ENCODE measurements at regions not wholly inside any gene's neighbourhood (a gene's known extent, or its start where the extent isn't known, plus 50 kb on each side); places are given as distances from the start of the nearest gene placed in this dataset.

DNA sequence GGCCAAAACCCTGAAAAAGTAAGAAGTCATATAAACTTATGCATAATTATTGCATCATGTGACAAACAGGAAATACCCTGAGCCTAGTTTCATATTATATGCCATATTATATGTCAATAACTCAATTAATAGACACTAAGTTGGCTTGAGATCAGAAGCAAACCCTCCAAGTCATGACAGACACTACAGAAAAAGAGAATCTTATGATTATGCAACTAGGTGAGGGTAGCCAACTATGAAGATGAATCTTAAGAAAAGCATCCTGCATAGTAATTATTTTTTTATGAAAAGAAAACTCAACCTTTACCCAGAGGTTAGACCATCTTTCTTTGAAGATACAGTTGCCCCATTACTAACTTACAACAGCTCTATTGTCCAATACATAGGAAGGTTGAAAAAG is 192.4 kb upstream of the VEPH1 start:
- TF ChIP-seq, protein P1, sequence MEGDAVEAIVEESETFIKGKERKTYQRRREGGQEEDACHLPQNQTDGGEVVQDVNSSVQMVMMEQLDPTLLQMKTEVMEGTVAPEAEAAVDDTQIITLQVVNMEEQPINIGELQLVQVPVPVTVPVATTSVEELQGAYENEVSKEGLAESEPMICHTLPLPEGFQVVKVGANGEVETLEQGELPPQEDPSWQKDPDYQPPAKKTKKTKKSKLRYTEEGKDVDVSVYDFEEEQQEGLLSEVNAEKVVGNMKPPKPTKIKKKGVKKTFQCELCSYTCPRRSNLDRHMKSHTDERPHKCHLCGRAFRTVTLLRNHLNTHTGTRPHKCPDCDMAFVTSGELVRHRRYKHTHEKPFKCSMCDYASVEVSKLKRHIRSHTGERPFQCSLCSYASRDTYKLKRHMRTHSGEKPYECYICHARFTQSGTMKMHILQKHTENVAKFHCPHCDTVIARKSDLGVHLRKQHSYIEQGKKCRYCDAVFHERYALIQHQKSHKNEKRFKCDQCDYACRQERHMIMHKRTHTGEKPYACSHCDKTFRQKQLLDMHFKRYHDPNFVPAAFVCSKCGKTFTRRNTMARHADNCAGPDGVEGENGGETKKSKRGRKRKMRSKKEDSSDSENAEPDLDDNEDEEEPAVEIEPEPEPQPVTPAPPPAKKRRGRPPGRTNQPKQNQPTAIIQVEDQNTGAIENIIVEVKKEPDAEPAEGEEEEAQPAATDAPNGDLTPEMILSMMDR (IDR thresholded peaks at IDR 0.05), result no peak
- H3K27me3 ChIP-seq, result no peaks in the 10 kb centered on the region

DNA sequence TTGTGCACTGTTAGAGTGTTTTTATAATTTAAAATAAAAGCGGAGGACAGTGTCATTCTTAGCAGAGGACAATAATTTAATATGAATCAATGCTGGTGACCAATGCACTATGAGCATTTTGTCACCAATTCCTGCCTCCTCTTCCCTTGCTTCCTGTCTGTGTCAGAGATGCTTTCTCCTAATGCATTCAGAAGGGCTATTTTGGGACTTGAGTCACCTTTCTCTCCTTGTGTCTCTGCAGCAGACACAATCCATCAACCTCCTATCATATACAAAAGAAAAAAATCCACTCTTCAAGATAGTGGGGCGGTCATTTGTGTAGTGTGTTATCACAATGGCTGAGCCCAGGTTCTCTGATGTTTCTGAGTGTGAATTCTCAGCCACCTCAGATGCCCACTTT is 191.9 kb upstream of the VEPH1 start:
- no peaks in the 10 kb centered on the region for H3K36me3 ChIP-seq
- DNase-seq (ENCODE audit: low spot score), result no peak
- no peak overlapping the region for H3K4me3 ChIP-seq
- no peaks in the 10 kb centered on the region for H3K4me1 ChIP-seq
- no peak overlapping the region for H3K27ac ChIP-seq
- TF ChIP-seq, protein P1 (IDR thresholded peaks at IDR 0.05), result no peak
- no peaks in the 10 kb centered on the region for H3K27me3 ChIP-seq
- no peaks in the 10 kb centered on the region for H3K9me3 ChIP-seq

More for the DNA sequence above, 192.4 kb upstream of the VEPH1 start:
- no peaks in the 10 kb centered on the region for H3K9me3 ChIP-seq
- H3K36me3 ChIP-seq, result no peaks in the 10 kb centered on the region
- no peak overlapping the region for H3K4me3 ChIP-seq
- no peaks in the 10 kb centered on the region for H3K4me1 ChIP-seq
- H3K27ac ChIP-seq, result no peak overlapping the region
- no peak for DNase-seq (ENCODE audit: low spot score)

DNA sequence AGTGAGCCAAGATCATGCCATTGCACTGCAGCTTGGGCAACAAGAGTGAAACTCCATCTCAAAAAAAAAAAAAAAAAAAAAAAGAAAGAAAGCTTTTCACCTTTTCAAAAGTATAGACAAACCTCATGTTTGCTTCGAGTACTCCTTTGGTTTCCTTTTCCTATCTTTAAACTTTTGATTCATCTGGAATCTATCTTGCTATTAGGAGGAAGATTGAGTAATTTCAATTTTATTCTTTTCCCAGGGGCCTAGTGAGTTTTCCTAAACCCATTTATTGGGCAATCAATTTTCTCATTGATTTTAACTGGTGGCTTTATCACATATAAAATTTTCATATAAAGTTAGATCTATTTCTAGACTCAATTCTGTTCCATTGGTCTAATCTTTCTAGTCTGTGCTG is 190.5 kb upstream of the VEPH1 start:
- H3K4me1 ChIP-seq, result no peaks in the 10 kb centered on the region
- H3K4me3 ChIP-seq, result no peak overlapping the region
- no peaks in the 10 kb centered on the region for H3K27me3 ChIP-seq
- H3K27ac ChIP-seq, result no peak overlapping the region
- H3K36me3 ChIP-seq, result no peaks in the 10 kb centered on the region
- TF ChIP-seq, protein P1 (IDR thresholded peaks at IDR 0.05), result no peak
- DNase-seq (ENCODE audit: low spot score), result no peak
- H3K9me3 ChIP-seq, result no peaks in the 10 kb centered on the region

DNA sequence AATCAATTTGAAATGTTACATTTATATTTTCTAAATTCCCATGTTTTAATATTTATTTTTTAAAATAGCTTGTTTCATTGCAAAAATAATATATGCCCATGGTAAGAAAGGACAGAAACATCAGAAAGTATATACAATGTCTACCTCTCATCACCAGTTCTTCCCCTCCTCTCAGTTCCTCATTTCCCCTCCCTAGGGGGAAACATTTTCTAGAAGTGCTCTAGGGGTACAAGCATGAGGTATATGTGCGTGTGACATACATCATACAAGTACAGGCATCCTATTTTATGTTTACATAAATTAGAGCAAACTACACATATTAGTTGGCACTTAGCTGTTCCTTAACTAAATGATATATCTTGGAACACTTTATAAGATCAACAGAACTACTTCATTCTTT is 189.3 kb upstream of the VEPH1 start:
- TF ChIP-seq, protein P1 (IDR thresholded peaks at IDR 0.05), result no peak
- no peak overlapping the region for H3K4me3 ChIP-seq
- H3K27me3 ChIP-seq, result no peaks in the 10 kb centered on the region
- H3K27ac ChIP-seq, result no peak overlapping the region
- DNase-seq (ENCODE audit: low spot score), result no peak
- H3K36me3 ChIP-seq, result no peaks in the 10 kb centered on the region
- no peaks in the 10 kb centered on the region for H3K4me1 ChIP-seq
- H3K9me3 ChIP-seq, result no peaks in the 10 kb centered on the region

DNA sequence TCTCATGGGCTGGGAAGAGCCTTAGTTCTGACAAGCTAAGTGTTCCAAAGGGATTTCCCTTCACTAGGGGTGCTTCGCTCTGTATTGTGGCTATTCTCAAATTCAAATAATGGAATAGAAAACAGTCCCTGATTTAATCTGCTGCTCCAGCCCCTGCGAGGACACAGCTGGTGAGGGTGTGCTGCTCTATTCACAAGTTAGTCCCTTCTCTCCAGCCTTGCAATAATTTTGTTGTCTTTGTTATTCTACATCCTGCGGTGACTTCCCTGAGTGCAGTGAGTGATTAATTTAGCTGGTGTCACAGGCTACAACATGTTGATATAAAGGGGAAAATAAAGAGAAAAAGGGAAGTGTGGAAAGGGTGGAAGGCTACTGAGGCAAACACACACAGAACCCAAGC is 180.5 kb upstream of the VEPH1 start:
- Histone ChIP-seq H3K27ac (no peak overlapping the region), H3K27me3 (no peaks in the 10 kb centered on the region), H3K4me3 (no peak overlapping the region), H3K9me3 (no peaks in the 10 kb centered on the region), H3K4me1 (no peaks in the 10 kb centered on the region), H3K36me3 (no peaks in the 10 kb centered on the region)
- TF ChIP-seq, protein P1 (IDR thresholded peaks at IDR 0.05), result no peak
- no peak for DNase-seq (ENCODE audit: low spot score)

DNA sequence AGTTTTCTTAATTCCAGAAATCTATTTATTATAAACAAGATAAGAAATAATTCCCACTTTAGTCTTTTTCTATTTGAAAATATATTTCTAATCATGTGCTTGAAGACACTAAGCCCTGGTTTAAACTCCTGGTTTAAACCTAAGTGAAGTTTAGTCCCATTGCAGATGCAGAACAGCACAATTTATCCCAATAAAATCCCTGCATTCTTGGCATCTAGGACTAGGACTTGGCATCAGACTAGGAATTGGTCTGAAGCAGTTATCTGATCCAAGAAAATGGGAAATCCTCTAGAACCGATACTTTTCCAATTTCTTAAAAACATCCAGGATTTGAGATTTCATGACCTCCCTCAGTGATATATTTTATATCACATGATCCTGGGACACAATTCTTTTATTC is 168.8 kb upstream of the VEPH1 start:
- Histone ChIP-seq H3K27me3 (no peaks in the 10 kb centered on the region), H3K4me1 (no peaks in the 10 kb centered on the region), H3K9me3 (no peaks in the 10 kb centered on the region), H3K4me3 (no peak overlapping the region), H3K36me3 (no peaks in the 10 kb centered on the region), H3K27ac (no peak overlapping the region)
- no peak for DNase-seq (ENCODE audit: low spot score)
- TF ChIP-seq, protein P1 (IDR thresholded peaks at IDR 0.05), result no peak

Measured in right atrium auricular region (tissue), 2 donors.